SK-N-DZ (cell line): ENCODE measurements at regions not wholly inside any gene's neighbourhood (a gene's known extent, or its start where the extent isn't known, plus 50 kb on each side); places are given as distances from the start of the nearest gene placed in this dataset.
"Not testable (repeated sequence)": the region's sequence is repeated elsewhere in the genome, so short reads cannot be mapped to it uniquely, and the experiment has no call there.

Source experiments
- DNase-seq: peaks from one replicate; pipeline ENCODE4 v3.0.0-alpha.2; 2015; ENCODE audit warnings: low spot score

GRCh38 chr12:71385155-71385554, 54.4 kb upstream of the LGR5 start:
- no peak for DNase-seq

GRCh38 chr12:71376711-71377355, 62.8 kb upstream of the LGR5 start:
- not testable (repeated sequence) for DNase-seq

GRCh38 chr12:71371122-71371521, 68.5 kb upstream of the LGR5 start:
- no peak for DNase-seq

- DNase-seq: no peak
These were observed 79.6 kb upstream of the LGR5 start for GRCh38 chr12:71360013-71360412.

- DNase-seq: no peak
These were observed 83.0 kb upstream of the LGR5 start for GRCh38 chr12:71356569-71356968.

- no peak for DNase-seq
These were observed 84.7 kb upstream of the LGR5 start for GRCh38 chr12:71354871-71355270.

- DNase-seq: no peak
These were observed 86.0 kb upstream of the LGR5 start for GRCh38 chr12:71353607-71354006.

- no peak for DNase-seq
These were observed 89.6 kb upstream of the LGR5 start for GRCh38 chr12:71349950-71350349.

- DNase-seq: no peak
These were observed 100.7 kb upstream of the LGR5 start for GRCh38 chr12:71338933-71339332.

GRCh38 chr12:71335963-71336257, 103.7 kb upstream of the LGR5 start:
- no peak for DNase-seq

- no peak for DNase-seq
These were observed 104.2 kb upstream of the LGR5 start for GRCh38 chr12:71335151-71335962.

- DNase-seq: no peak
These were observed 106.2 kb upstream of the LGR5 start for GRCh38 chr12:71333418-71333817.

GRCh38 chr12:71329956-71330355, 109.6 kb upstream of the LGR5 start:
- no peak for DNase-seq

GRCh38 chr12:71321531-71321930, 118.1 kb upstream of the LGR5 start:
- DNase-seq: no peak

- no peak for DNase-seq
These were observed 118.5 kb upstream of the LGR5 start for GRCh38 chr12:71321130-71321529.

- DNase-seq: no peak
These were observed 124.1 kb upstream of the LGR5 start for GRCh38 chr12:71315328-71315985.

GRCh38 chr12:71312768-71313403, 126.7 kb upstream of the LGR5 start:
- DNase-seq: no peak

GRCh38 chr12:71311611-71312010, 128.0 kb upstream of the LGR5 start:
- not testable (repeated sequence) for DNase-seq

GRCh38 chr12:71306808-71307207, 132.8 kb upstream of the LGR5 start:
- DNase-seq: no peak

- no peak for DNase-seq
These were observed 135.3 kb upstream of the LGR5 start for GRCh38 chr12:71304306-71304705.

- no peak for DNase-seq
These were observed 136.4 kb upstream of the LGR5 start for GRCh38 chr12:71303199-71303598.
